ENCODE measurements at regions not wholly inside any gene's neighbourhood (a gene's known extent, or its start where the extent isn't known, plus 50 kb on each side); places are given as distances from the start of the nearest gene placed in this dataset.
"Not testable (repeated sequence)": the region's sequence is repeated elsewhere in the genome, so short reads cannot be mapped to it uniquely, and the experiment has no call there.

DNA sequence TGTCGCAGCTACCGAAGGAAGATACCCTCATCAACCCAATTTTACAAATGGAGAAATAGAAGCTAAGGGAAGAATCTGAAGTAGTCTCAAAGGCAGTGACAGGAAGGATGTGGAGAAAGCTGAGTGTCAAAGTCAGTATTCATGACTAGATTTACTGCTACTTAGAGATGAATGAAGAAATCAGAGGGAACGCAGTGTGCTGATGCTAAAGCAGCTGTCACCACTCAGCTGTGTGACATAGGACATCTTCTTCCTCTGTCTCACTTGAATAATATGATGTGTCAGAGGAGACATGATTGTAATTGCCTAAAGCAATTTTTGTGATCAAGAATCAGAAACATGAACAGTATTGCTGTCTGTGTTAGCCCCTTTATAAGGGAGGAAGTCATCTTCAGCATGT is 54.1 kb downstream of the RAB6D start:
- not testable (repeated sequence) for ATAC-seq; H3K27me3 Mint-ChIP-seq (ENCODE audit: insufficient read depth, low read depth, poor library complexity); H3K4me1 Mint-ChIP-seq; H3K4me3 Mint-ChIP-seq; DNase-seq (ENCODE audit: low spot score); H3K27ac ChIP-seq (ENCODE audit: low read depth); H3K9me3 Mint-ChIP-seq; H3K36me3 Mint-ChIP-seq (ENCODE audit: low read depth); H3K4me2 ChIP-seq; H3K4me1 ChIP-seq (ENCODE audit: insufficient read depth); H3K27me3 ChIP-seq (ENCODE audit: insufficient read depth); H3K36me3 ChIP-seq (ENCODE audit: insufficient read depth); H4K20me1 ChIP-seq (replicated peaks; ENCODE audit: insufficient read depth); H3K27ac Mint-ChIP-seq; H3K79me2 ChIP-seq (replicated peaks; ENCODE audit: insufficient read depth); H3K4me3 ChIP-seq; H3F3A ChIP-seq (replicated peaks; ENCODE audit: low read depth); H2AFZ ChIP-seq; H3K9me2 ChIP-seq (ENCODE audit: insufficient read depth)

DNA sequence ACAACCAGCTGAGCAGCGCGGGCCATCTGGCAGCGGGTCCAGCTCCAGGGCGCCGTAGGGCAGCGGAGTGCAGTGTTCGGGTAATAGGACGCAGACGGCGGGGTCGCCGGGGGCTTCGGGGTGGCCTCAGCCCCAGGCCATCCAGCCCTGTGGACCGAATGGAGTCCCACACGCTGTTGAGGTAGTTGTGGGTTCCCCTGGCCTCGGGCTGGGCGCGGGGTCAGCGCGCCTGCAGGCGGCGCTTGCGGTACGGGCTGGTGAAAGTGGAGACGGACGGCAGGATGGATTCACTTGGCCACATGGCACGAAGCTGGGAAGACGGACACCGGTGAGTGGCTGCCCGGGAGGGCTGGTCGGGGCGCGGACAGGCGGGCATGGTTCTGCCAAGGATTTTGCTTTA is 63.8 kb downstream of the RAB6D start:
- not testable (repeated sequence) for H3K4me1 ChIP-seq (ENCODE audit: insufficient read depth); H3K4me2 ChIP-seq; H3K4me3 ChIP-seq; H3K27me3 Mint-ChIP-seq (ENCODE audit: insufficient read depth, low read depth, poor library complexity); H3K9me3 Mint-ChIP-seq; H3K79me2 ChIP-seq (replicated peaks; ENCODE audit: insufficient read depth); H3K9me2 ChIP-seq (ENCODE audit: insufficient read depth); H3K27me3 ChIP-seq (ENCODE audit: insufficient read depth); H2AFZ ChIP-seq; H3K27ac Mint-ChIP-seq; H3F3A ChIP-seq (replicated peaks; ENCODE audit: low read depth); H3K36me3 ChIP-seq (ENCODE audit: insufficient read depth); H4K20me1 ChIP-seq (replicated peaks; ENCODE audit: insufficient read depth); H3K36me3 Mint-ChIP-seq (ENCODE audit: low read depth); H3K4me1 Mint-ChIP-seq; H3K27ac ChIP-seq (ENCODE audit: low read depth); H3K4me3 Mint-ChIP-seq
- TF ChIP-seq, protein P1, sequence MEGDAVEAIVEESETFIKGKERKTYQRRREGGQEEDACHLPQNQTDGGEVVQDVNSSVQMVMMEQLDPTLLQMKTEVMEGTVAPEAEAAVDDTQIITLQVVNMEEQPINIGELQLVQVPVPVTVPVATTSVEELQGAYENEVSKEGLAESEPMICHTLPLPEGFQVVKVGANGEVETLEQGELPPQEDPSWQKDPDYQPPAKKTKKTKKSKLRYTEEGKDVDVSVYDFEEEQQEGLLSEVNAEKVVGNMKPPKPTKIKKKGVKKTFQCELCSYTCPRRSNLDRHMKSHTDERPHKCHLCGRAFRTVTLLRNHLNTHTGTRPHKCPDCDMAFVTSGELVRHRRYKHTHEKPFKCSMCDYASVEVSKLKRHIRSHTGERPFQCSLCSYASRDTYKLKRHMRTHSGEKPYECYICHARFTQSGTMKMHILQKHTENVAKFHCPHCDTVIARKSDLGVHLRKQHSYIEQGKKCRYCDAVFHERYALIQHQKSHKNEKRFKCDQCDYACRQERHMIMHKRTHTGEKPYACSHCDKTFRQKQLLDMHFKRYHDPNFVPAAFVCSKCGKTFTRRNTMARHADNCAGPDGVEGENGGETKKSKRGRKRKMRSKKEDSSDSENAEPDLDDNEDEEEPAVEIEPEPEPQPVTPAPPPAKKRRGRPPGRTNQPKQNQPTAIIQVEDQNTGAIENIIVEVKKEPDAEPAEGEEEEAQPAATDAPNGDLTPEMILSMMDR (conservative IDR thresholded peaks at IDR 0.05; ENCODE audit: low read depth in 2 of 2), result peak in 1 of 2 experiments; percentile 60; a peak in 2 of 4 replicates
- DNase-seq (ENCODE audit: low spot score), result peak; percentile 64
- peak; percentile 99 for ATAC-seq

DNA sequence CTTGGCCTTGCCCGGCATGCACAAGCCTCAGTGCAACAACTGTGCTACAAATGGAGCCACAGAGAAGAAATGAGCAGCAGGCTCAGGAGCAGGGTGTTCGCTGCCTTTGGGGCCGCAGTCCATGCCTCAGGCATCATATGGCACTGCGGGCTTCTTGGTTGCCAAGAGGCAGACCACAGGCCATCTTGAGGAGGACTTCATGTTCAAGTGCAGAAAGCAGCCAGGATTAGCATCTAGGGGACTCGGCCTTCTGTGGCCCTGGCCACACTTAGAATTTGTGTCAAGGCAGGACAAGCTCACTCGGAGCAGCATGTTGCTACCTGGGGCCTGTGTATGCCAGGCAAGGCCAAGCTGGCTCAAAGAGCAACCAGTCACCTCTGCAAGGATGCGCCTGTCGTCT is 68.5 kb downstream of the POTEE start:
- not testable (repeated sequence) for H3K27me3 Mint-ChIP-seq (ENCODE audit: insufficient read depth, low read depth, poor library complexity); H3K9me3 Mint-ChIP-seq; H3K4me1 Mint-ChIP-seq; H3K36me3 Mint-ChIP-seq (ENCODE audit: low read depth); H3K27ac Mint-ChIP-seq; H3K36me3 ChIP-seq (ENCODE audit: insufficient read depth); DNase-seq (ENCODE audit: low spot score); H3K4me3 ChIP-seq; H3K27me3 ChIP-seq (ENCODE audit: insufficient read depth); H3K4me3 Mint-ChIP-seq; H3K4me1 ChIP-seq (ENCODE audit: insufficient read depth); H4K20me1 ChIP-seq (replicated peaks; ENCODE audit: insufficient read depth); H3K27ac ChIP-seq (ENCODE audit: low read depth); ATAC-seq; H3K4me2 ChIP-seq; H3F3A ChIP-seq (replicated peaks; ENCODE audit: low read depth); H3K79me2 ChIP-seq (replicated peaks; ENCODE audit: insufficient read depth); H3K9me2 ChIP-seq (ENCODE audit: insufficient read depth); H2AFZ ChIP-seq

DNA sequence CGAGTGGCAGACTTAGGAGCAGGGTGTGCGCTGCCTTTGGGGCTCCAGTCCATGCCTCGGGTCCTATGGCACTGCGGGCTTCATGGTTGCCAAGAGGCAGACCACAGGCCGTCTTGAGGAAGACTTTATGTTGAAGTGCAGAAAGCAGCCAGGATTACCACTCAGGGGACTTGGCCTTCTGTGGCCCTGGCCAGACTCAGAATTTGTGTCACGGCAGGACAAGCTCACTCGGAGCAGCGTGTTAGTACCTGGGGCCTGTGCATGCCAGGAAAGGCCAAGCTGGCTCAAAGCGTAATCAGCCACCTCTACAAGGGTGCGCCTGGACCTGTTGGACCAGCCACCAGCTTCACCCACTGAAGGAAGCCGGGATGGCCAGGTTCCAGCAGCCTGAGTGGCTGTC is 68.0 kb downstream of the POTEE start:
- ATAC-seq; H3K4me3 ChIP-seq; H2AFZ ChIP-seq; H3K36me3 ChIP-seq (ENCODE audit: insufficient read depth); H3K4me1 ChIP-seq (ENCODE audit: insufficient read depth); H3K36me3 Mint-ChIP-seq (ENCODE audit: low read depth); H3K4me1 Mint-ChIP-seq; H4K20me1 ChIP-seq (replicated peaks; ENCODE audit: insufficient read depth); H3K4me3 Mint-ChIP-seq; H3K9me2 ChIP-seq (ENCODE audit: insufficient read depth); DNase-seq (ENCODE audit: low spot score); H3K27me3 Mint-ChIP-seq (ENCODE audit: insufficient read depth, low read depth, poor library complexity); H3K79me2 ChIP-seq (replicated peaks; ENCODE audit: insufficient read depth); H3K9me3 Mint-ChIP-seq; H3K27me3 ChIP-seq (ENCODE audit: insufficient read depth); H3K27ac ChIP-seq (ENCODE audit: low read depth); H3K27ac Mint-ChIP-seq; H3K4me2 ChIP-seq; H3F3A ChIP-seq (replicated peaks; ENCODE audit: low read depth): not testable (repeated sequence)

DNA sequence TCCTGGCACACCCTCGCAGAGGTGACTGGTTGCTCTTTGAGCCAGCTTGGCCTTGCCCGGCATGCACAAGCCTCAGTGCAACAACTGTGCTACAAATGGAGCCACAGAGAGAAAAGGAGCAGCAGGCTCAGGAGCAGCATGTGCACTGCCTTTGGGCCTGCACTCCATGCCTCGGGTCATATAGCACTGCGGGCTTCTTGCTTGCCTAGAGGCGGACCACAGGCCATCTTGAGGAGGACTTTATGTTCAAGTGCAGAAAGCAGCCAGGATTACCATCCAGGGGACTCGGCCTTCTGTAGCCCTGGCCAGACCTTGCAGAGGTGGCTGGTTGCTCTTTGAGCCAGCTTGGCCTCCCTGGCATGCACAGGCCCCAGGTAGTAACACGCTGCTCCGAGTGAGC is 62.7 kb downstream of the POTEE start:
- H4K20me1 ChIP-seq (replicated peaks; ENCODE audit: insufficient read depth); H2AFZ ChIP-seq; H3K4me1 ChIP-seq (ENCODE audit: insufficient read depth); H3K9me2 ChIP-seq (ENCODE audit: insufficient read depth); H3K27me3 ChIP-seq (ENCODE audit: insufficient read depth); H3K4me2 ChIP-seq; H3K27ac ChIP-seq (ENCODE audit: low read depth); H3K79me2 ChIP-seq (replicated peaks; ENCODE audit: insufficient read depth); H3K36me3 ChIP-seq (ENCODE audit: insufficient read depth); H3K36me3 Mint-ChIP-seq (ENCODE audit: low read depth); H3K4me3 Mint-ChIP-seq; H3K4me1 Mint-ChIP-seq; H3K9me3 Mint-ChIP-seq; H3K27me3 Mint-ChIP-seq (ENCODE audit: insufficient read depth, low read depth, poor library complexity); H3K27ac Mint-ChIP-seq; DNase-seq (ENCODE audit: low spot score); H3K4me3 ChIP-seq; ATAC-seq; H3F3A ChIP-seq (replicated peaks; ENCODE audit: low read depth): not testable (repeated sequence)

DNA sequence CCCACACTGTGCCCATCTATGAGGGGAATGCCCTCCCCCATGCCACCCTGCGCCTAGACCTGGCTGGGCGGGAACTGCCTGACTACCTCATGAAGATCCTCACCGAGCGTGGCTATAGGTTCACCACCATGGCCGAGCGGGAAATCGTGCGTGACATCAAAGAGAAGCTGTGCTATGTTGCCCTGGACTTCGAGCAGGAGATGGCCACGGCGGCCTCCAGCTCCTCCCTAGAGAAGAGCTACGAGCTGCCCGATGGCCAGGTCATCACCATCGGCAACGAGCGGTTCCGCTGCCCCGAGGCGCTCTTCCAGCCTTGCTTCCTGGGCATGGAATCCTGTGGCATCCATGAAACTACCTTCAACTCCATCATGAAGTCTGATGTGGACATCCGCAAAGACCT is 54.7 kb downstream of the POTEE start:
- not testable (repeated sequence) for H3K4me2 ChIP-seq; H3K9me2 ChIP-seq (ENCODE audit: insufficient read depth); H3K27ac ChIP-seq (ENCODE audit: low read depth); H3K36me3 ChIP-seq (ENCODE audit: insufficient read depth); H4K20me1 ChIP-seq (replicated peaks; ENCODE audit: insufficient read depth); H3K27me3 ChIP-seq (ENCODE audit: insufficient read depth); H3K4me3 Mint-ChIP-seq; H3K4me1 ChIP-seq (ENCODE audit: insufficient read depth); H3K27me3 Mint-ChIP-seq (ENCODE audit: insufficient read depth, low read depth, poor library complexity); H3K9me3 Mint-ChIP-seq; H3F3A ChIP-seq (replicated peaks; ENCODE audit: low read depth); H3K79me2 ChIP-seq (replicated peaks; ENCODE audit: insufficient read depth); H3K4me3 ChIP-seq; ATAC-seq; H3K4me1 Mint-ChIP-seq; H2AFZ ChIP-seq; H3K27ac Mint-ChIP-seq; DNase-seq (ENCODE audit: low spot score); H3K36me3 Mint-ChIP-seq (ENCODE audit: low read depth)

All from GM23338 (cell line).